ENCODE measurements at regions not wholly inside any gene's neighbourhood (a gene's known extent, or its start where the extent isn't known, plus 50 kb on each side); places are given as distances from the start of the nearest gene placed in this dataset.

DNA sequence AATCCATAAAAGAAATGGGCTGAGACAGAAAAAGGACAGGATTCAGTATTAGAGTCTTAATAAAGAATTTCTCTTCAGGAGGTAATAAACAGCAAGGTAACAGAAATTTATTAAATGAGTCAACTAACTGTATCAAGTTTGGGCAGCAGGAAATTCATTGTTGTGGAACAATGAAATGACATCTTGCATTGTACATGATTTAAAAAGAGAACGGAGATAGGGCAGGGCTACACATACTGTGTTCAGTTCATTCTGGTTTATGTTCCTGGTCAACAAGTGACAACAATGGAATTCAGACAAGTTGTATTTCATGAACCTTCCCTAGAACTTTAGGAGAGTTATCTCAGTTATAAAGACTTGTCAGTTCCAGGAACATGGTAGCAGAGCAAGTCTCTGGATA, 961.3 kb downstream of the SOCS6 start:
- no peak for DNase-seq
- Mint-ChIP-seq H3K27me3 (ENCODE audit: unreplicated experiment) (peaks cover 2% of the 10 kb centered on the region), H3K27ac (ENCODE audit: unreplicated experiment) (no peak overlapping the region), H3K36me3 (ENCODE audit: unreplicated experiment) (no peaks in the 10 kb centered on the region), H3K4me3 (ENCODE audit: unreplicated experiment) (no peak overlapping the region), H3K9me3 (ENCODE audit: unreplicated experiment) (no peaks in the 10 kb centered on the region), H3K4me1 (ENCODE audit: low read depth, unreplicated experiment) (no peaks in the 10 kb centered on the region)
- TF ChIP-seq, protein P1, sequence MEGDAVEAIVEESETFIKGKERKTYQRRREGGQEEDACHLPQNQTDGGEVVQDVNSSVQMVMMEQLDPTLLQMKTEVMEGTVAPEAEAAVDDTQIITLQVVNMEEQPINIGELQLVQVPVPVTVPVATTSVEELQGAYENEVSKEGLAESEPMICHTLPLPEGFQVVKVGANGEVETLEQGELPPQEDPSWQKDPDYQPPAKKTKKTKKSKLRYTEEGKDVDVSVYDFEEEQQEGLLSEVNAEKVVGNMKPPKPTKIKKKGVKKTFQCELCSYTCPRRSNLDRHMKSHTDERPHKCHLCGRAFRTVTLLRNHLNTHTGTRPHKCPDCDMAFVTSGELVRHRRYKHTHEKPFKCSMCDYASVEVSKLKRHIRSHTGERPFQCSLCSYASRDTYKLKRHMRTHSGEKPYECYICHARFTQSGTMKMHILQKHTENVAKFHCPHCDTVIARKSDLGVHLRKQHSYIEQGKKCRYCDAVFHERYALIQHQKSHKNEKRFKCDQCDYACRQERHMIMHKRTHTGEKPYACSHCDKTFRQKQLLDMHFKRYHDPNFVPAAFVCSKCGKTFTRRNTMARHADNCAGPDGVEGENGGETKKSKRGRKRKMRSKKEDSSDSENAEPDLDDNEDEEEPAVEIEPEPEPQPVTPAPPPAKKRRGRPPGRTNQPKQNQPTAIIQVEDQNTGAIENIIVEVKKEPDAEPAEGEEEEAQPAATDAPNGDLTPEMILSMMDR (IDR thresholded peaks at IDR 0.05; ENCODE audit: partially characterized antibody, unreplicated experiment): no peak

DNA sequence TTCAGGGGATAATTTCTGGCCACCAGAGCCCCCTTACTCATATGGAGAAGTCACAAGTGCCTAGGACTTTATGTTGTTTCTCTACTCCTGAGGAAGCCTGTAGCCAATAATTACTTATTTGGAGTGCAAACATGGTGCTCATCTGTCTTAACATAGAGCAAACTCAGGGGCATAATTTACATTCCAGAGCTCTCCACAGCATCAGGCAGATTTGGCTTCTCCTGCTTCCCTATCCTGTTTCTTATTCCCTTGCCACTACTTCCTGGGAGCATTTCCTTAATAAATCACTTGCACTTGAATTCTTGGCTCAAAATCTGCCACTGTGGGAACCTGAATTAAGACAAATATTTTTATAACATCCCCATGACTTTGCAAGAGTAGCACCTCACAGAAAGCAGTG, 960.9 kb downstream of the SOCS6 start:
- Mint-ChIP-seq H3K9me3 (ENCODE audit: unreplicated experiment) (no peaks in the 10 kb centered on the region), H3K4me1 (ENCODE audit: low read depth, unreplicated experiment) (no peaks in the 10 kb centered on the region), H3K4me3 (ENCODE audit: unreplicated experiment) (no peak overlapping the region), H3K36me3 (ENCODE audit: unreplicated experiment) (no peaks in the 10 kb centered on the region), H3K27ac (ENCODE audit: unreplicated experiment) (no peak overlapping the region), H3K27me3 (ENCODE audit: unreplicated experiment) (peaks cover 2% of the 10 kb centered on the region)
- TF ChIP-seq, protein P1 (IDR thresholded peaks at IDR 0.05; ENCODE audit: partially characterized antibody, unreplicated experiment): no peak
- no peak for DNase-seq

DNA sequence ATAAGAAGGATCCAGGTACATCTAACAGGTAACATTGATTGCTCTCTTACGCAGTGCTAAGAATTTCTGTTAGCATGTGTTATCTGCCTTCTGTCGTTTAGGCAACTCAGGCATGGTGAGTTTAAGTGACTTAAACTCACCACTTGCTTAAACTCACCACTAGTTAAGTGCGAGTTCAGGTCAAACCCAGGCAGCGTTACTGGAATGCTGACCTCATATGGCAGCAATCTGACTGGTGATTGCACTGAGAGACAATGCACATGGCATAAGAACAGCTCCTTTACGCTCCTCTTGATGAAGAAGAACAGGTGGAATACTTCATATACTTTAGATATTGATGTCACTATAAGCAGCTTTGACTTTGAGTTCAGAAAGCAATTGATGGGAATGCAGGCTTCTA, 954.1 kb downstream of the SOCS6 start:
- no peaks in the 10 kb centered on the region for H3K4me1 Mint-ChIP-seq (ENCODE audit: low read depth, unreplicated experiment)
- H3K27me3 Mint-ChIP-seq (ENCODE audit: unreplicated experiment): no peaks in the 10 kb centered on the region
- TF ChIP-seq, protein P1 (IDR thresholded peaks at IDR 0.05; ENCODE audit: partially characterized antibody, unreplicated experiment): no peak
- no peak overlapping the region for H3K27ac Mint-ChIP-seq (ENCODE audit: unreplicated experiment)
- no peak overlapping the region for H3K4me3 Mint-ChIP-seq (ENCODE audit: unreplicated experiment)
- H3K36me3 Mint-ChIP-seq (ENCODE audit: unreplicated experiment): no peaks in the 10 kb centered on the region
- no peaks in the 10 kb centered on the region for H3K9me3 Mint-ChIP-seq (ENCODE audit: unreplicated experiment)
- no peak for DNase-seq

DNA sequence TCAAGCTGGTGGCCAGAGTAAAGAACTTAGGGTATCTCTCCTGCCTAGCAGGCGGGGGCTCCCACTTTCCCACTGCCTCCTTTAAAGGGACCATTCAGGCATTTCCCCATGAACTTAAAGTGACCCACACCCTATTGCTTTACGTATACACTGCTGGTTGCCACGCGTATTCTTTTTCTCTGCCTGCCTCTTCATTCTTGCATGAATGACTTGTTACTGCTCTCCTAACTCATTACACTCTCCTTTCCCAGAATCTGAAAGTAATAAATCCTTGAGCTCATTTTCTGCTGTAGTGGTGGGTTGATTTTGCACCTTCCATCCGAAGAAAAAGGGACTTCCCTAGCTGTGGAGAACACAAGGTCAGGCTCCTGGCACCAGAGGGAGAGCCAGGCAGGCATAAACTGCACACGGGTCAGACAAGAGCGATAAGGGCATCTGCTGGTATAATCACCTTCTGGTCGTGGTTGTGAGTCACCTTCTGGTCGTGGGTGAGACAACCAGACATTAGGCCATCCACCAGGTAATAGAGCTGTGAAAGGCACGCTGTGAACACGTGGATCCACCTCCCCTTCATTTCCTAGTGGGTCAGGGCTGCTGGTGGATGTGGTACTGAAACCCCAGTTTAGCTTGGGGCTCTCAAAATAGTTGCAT, 950.3 kb downstream of the SOCS6 start:
- Mint-ChIP-seq H3K4me1 (ENCODE audit: low read depth, unreplicated experiment) (no peaks in the 10 kb centered on the region), H3K9me3 (ENCODE audit: unreplicated experiment) (no peaks in the 10 kb centered on the region), H3K27me3 (ENCODE audit: unreplicated experiment) (peaks cover 3% of the 10 kb centered on the region), H3K4me3 (ENCODE audit: unreplicated experiment) (no peak overlapping the region), H3K36me3 (ENCODE audit: unreplicated experiment) (no peaks in the 10 kb centered on the region), H3K27ac (ENCODE audit: unreplicated experiment) (no peak overlapping the region)
- TF ChIP-seq, protein P1 (IDR thresholded peaks at IDR 0.05; ENCODE audit: partially characterized antibody, unreplicated experiment): no peak
- no peak for DNase-seq

DNA sequence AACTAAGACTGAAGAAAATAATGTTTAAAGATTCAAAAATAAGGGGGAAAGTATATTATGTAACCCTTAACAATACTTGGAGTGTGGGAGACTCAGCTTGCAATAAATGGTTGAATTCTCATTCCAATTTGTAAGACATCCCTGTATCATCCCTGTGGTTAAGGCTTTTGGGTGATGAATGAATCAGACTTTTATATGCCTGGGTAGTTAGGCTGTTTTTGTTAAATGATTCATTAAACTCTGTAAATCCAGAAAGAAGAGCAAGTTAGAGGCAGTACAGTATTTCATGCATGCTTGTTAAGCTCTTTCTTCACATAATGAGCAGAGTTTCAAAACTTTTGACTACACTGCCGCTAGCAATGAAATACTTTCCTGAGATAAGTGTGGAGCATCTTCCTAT, 948.8 kb downstream of the SOCS6 start:
- no peaks in the 10 kb centered on the region for H3K4me1 Mint-ChIP-seq (ENCODE audit: low read depth, unreplicated experiment)
- H3K27me3 Mint-ChIP-seq (ENCODE audit: unreplicated experiment): peaks cover 3% of the 10 kb centered on the region
- no peak for DNase-seq
- H3K9me3 Mint-ChIP-seq (ENCODE audit: unreplicated experiment): no peaks in the 10 kb centered on the region
- H3K4me3 Mint-ChIP-seq (ENCODE audit: unreplicated experiment): no peak overlapping the region
- H3K27ac Mint-ChIP-seq (ENCODE audit: unreplicated experiment): no peak overlapping the region
- no peaks in the 10 kb centered on the region for H3K36me3 Mint-ChIP-seq (ENCODE audit: unreplicated experiment)
- TF ChIP-seq, protein P1 (IDR thresholded peaks at IDR 0.05; ENCODE audit: partially characterized antibody, unreplicated experiment): no peak
